ENCODE measurements at regions not wholly inside any gene's neighbourhood (a gene's known extent, or its start where the extent isn't known, plus 50 kb on each side); places are given as distances from the start of the nearest gene placed in this dataset.

GRCh38 chr9:108562176-108562575, 293.6 kb downstream of the ACTL7B start:
- Mint-ChIP-seq H3K4me3 (no peak overlapping the region), H3K4me1 (no peaks in the 10 kb centered on the region), H3K9me3 (no peaks in the 10 kb centered on the region), H3K27me3 (no peaks in the 10 kb centered on the region), H3K27ac (no peak overlapping the region), H3K36me3 (no peaks in the 10 kb centered on the region)

GRCh38 chr9:108559432-108559831, 296.4 kb downstream of the ACTL7B start:
- Mint-ChIP-seq H3K36me3 (no peaks in the 10 kb centered on the region), H3K4me1 (no peaks in the 10 kb centered on the region), H3K27me3 (no peaks in the 10 kb centered on the region), H3K9me3 (no peaks in the 10 kb centered on the region), H3K27ac (no peak overlapping the region), H3K4me3 (no peak overlapping the region)

GRCh38 chr9:108554831-108555230, 301.0 kb downstream of the ACTL7B start:
- H3K4me3 Mint-ChIP-seq = no peak overlapping the region

GRCh38 chr9:108553111-108553635, 302.6 kb downstream of the ACTL7B start:
- Mint-ChIP-seq H3K9me3 (no peaks in the 10 kb centered on the region), H3K4me3 (no peak overlapping the region), H3K27ac (no peak overlapping the region), H3K36me3 (no peaks in the 10 kb centered on the region), H3K4me1 (no peaks in the 10 kb centered on the region), H3K27me3 (no peaks in the 10 kb centered on the region)

More at GRCh38 chr9:108554831-108555230, 301.0 kb downstream of the ACTL7B start:
- Mint-ChIP-seq H3K4me1 (no peaks in the 10 kb centered on the region), H3K27ac (no peak overlapping the region), H3K27me3 (no peaks in the 10 kb centered on the region), H3K36me3 (no peaks in the 10 kb centered on the region), H3K9me3 (no peaks in the 10 kb centered on the region)

- H3K4me1 Mint-ChIP-seq = no peaks in the 10 kb centered on the region
- H3K36me3 Mint-ChIP-seq = no peaks in the 10 kb centered on the region
- H3K4me3 Mint-ChIP-seq = no peak overlapping the region
- H3K9me3 Mint-ChIP-seq = no peaks in the 10 kb centered on the region
- no peaks in the 10 kb centered on the region for H3K27me3 Mint-ChIP-seq
- no peak overlapping the region for H3K27ac Mint-ChIP-seq
Measured at GRCh38 chr9:108552459-108553040, 303.2 kb downstream of the ACTL7B start.

- no peak overlapping the region for H3K27ac Mint-ChIP-seq
Measured at GRCh38 chr9:108551030-108551841, 304.6 kb downstream of the ACTL7B start.

GRCh38 chr9:108550106-108550505, 305.7 kb downstream of the ACTL7B start:
- no peak overlapping the region for H3K4me3 Mint-ChIP-seq
- no peaks in the 10 kb centered on the region for H3K9me3 Mint-ChIP-seq
- H3K27me3 Mint-ChIP-seq = no peaks in the 10 kb centered on the region
- no peak overlapping the region for H3K27ac Mint-ChIP-seq
- H3K36me3 Mint-ChIP-seq = no peaks in the 10 kb centered on the region
- no peaks in the 10 kb centered on the region for H3K4me1 Mint-ChIP-seq

More at GRCh38 chr9:108551030-108551841, 304.6 kb downstream of the ACTL7B start:
- Mint-ChIP-seq H3K4me1 (no peaks in the 10 kb centered on the region), H3K4me3 (no peak overlapping the region), H3K27me3 (no peaks in the 10 kb centered on the region), H3K9me3 (no peaks in the 10 kb centered on the region), H3K36me3 (no peaks in the 10 kb centered on the region)

- no peaks in the 10 kb centered on the region for H3K9me3 Mint-ChIP-seq
- H3K27ac Mint-ChIP-seq = no peak overlapping the region
- H3K4me1 Mint-ChIP-seq = no peaks in the 10 kb centered on the region
- no peaks in the 10 kb centered on the region for H3K36me3 Mint-ChIP-seq
- H3K4me3 Mint-ChIP-seq = no peak overlapping the region
- H3K27me3 Mint-ChIP-seq = no peaks in the 10 kb centered on the region
Measured at GRCh38 chr9:108549184-108549583, 306.6 kb downstream of the ACTL7B start.

GRCh38 chr9:108547411-108548135, 308.2 kb downstream of the ACTL7B start:
- H3K4me1 Mint-ChIP-seq = no peaks in the 10 kb centered on the region
- no peak overlapping the region for H3K27ac Mint-ChIP-seq
- no peak overlapping the region for H3K4me3 Mint-ChIP-seq
- no peaks in the 10 kb centered on the region for H3K36me3 Mint-ChIP-seq
- H3K9me3 Mint-ChIP-seq = no peaks in the 10 kb centered on the region
- H3K27me3 Mint-ChIP-seq = no peaks in the 10 kb centered on the region

GRCh38 chr9:108546215-108546614, 309.6 kb downstream of the ACTL7B start:
- Mint-ChIP-seq H3K4me1 (no peaks in the 10 kb centered on the region), H3K36me3 (no peaks in the 10 kb centered on the region), H3K27me3 (no peaks in the 10 kb centered on the region), H3K9me3 (no peaks in the 10 kb centered on the region), H3K4me3 (no peak overlapping the region), H3K27ac (no peak overlapping the region)

GRCh38 chr9:108545436-108545835, 310.4 kb downstream of the ACTL7B start:
- Mint-ChIP-seq H3K27me3 (no peaks in the 10 kb centered on the region), H3K4me1 (no peaks in the 10 kb centered on the region), H3K27ac (no peak overlapping the region), H3K9me3 (no peaks in the 10 kb centered on the region), H3K36me3 (no peaks in the 10 kb centered on the region), H3K4me3 (no peak overlapping the region)

GRCh38 chr9:108544866-108545265, 310.9 kb downstream of the ACTL7B start:
- Mint-ChIP-seq H3K4me1 (no peaks in the 10 kb centered on the region), H3K27ac (no peak overlapping the region), H3K4me3 (no peak overlapping the region), H3K9me3 (no peaks in the 10 kb centered on the region), H3K27me3 (no peaks in the 10 kb centered on the region), H3K36me3 (no peaks in the 10 kb centered on the region)

GRCh38 chr9:108543251-108543778, 312.5 kb downstream of the ACTL7B start:
- no peaks in the 10 kb centered on the region for H3K36me3 Mint-ChIP-seq
- H3K9me3 Mint-ChIP-seq = no peaks in the 10 kb centered on the region
- no peak overlapping the region for H3K4me3 Mint-ChIP-seq
- H3K27me3 Mint-ChIP-seq = no peaks in the 10 kb centered on the region
- H3K4me1 Mint-ChIP-seq = no peaks in the 10 kb centered on the region
- H3K27ac Mint-ChIP-seq = no peak overlapping the region

- H3K36me3 Mint-ChIP-seq = no peaks in the 10 kb centered on the region
- H3K9me3 Mint-ChIP-seq = no peaks in the 10 kb centered on the region
- H3K4me1 Mint-ChIP-seq = no peaks in the 10 kb centered on the region
- H3K27ac Mint-ChIP-seq = no peak overlapping the region
- no peak overlapping the region for H3K4me3 Mint-ChIP-seq
- no peaks in the 10 kb centered on the region for H3K27me3 Mint-ChIP-seq
Measured at GRCh38 chr9:108537756-108538155, 318.0 kb downstream of the ACTL7B start.

- Mint-ChIP-seq H3K27ac (no peak overlapping the region), H3K36me3 (no peaks in the 10 kb centered on the region), H3K9me3 (no peaks in the 10 kb centered on the region), H3K27me3 (no peaks in the 10 kb centered on the region), H3K4me3 (no peak overlapping the region), H3K4me1 (no peaks in the 10 kb centered on the region)
Measured at GRCh38 chr9:108536836-108537601, 318.8 kb downstream of the ACTL7B start.
